IPS-18c (cell line): ENCODE measurements at regions not wholly inside any gene's neighbourhood (a gene's known extent, or its start where the extent isn't known, plus 50 kb on each side); places are given as distances from the start of the nearest gene placed in this dataset.

Experiments
- H3K4me3 ChIP-seq: 2 replicates; pipeline ENCODE4 v1.7.0; 2013; ENCODE audit warnings: low read depth, mild to moderate bottlenecking, low read length, moderate library complexity; ENCODE audit not compliant: insufficient read depth
- H3K9me3 ChIP-seq: one replicate; pipeline ENCODE4 v1.6.1; 2013; ENCODE audit warnings: mild to moderate bottlenecking, low read length, moderate library complexity; ENCODE audit not compliant: control insufficient read depth, insufficient read depth

- H3K9me3 ChIP-seq, result peaks cover 2% of the 10 kb centered on the region
- peak overlapping the region; percentile 47 for H3K4me3 ChIP-seq
Observed at GRCh38 chr6:14211562-14211942, 94.0 kb downstream of the CD83 start.

GRCh38 chr6:14212020-14212419 lies 94.4 kb downstream of the CD83 start:
- H3K4me3 ChIP-seq, result no peak overlapping the region
- peaks cover 2% of the 10 kb centered on the region for H3K9me3 ChIP-seq

- no peak overlapping the region for H3K4me3 ChIP-seq
- peaks cover 2% of the 10 kb centered on the region for H3K9me3 ChIP-seq
Observed at GRCh38 chr6:14212632-14213031, 95.1 kb downstream of the CD83 start.

- peaks cover 2% of the 10 kb centered on the region for H3K9me3 ChIP-seq
- H3K4me3 ChIP-seq, result no peak overlapping the region
Observed at GRCh38 chr6:14216946-14217684, 99.5 kb downstream of the CD83 start.

GRCh38 chr6:14217728-14218518 lies 100.4 kb downstream of the CD83 start:
- H3K9me3 ChIP-seq, result peaks cover 2% of the 10 kb centered on the region
- H3K4me3 ChIP-seq, result no peak overlapping the region

- no peaks in the 10 kb centered on the region for H3K9me3 ChIP-seq
- H3K4me3 ChIP-seq, result no peak overlapping the region
Observed at GRCh38 chr6:14218519-14218800, 100.9 kb downstream of the CD83 start.

- peaks cover 3% of the 10 kb centered on the region for H3K9me3 ChIP-seq
- no peak overlapping the region for H3K4me3 ChIP-seq
Observed at GRCh38 chr6:14221564-14222279, 104.2 kb downstream of the CD83 start.

GRCh38 chr6:14222956-14223355 lies 105.4 kb downstream of the CD83 start:
- Histone ChIP-seq H3K4me3 (no peak overlapping the region), H3K9me3 (peaks cover 3% of the 10 kb centered on the region)

- no peak overlapping the region for H3K4me3 ChIP-seq
- H3K9me3 ChIP-seq, result peaks cover 3% of the 10 kb centered on the region
Observed at GRCh38 chr6:14224359-14225103, 107.0 kb downstream of the CD83 start.

- peaks cover 3% of the 10 kb centered on the region for H3K9me3 ChIP-seq
- no peak overlapping the region for H3K4me3 ChIP-seq
Observed at GRCh38 chr6:14226051-14226660, 108.6 kb downstream of the CD83 start.

GRCh38 chr6:14228571-14228970 lies 111.0 kb downstream of the CD83 start:
- H3K9me3 ChIP-seq, result peaks cover 3% of the 10 kb centered on the region
- H3K4me3 ChIP-seq, result no peak overlapping the region

GRCh38 chr6:14231071-14231483 lies 113.5 kb downstream of the CD83 start:
- H3K9me3 ChIP-seq, result peaks cover under 1% of the 10 kb centered on the region
- no peak overlapping the region for H3K4me3 ChIP-seq

- Histone ChIP-seq H3K9me3 (no peaks in the 10 kb centered on the region), H3K4me3 (no peak overlapping the region)
Observed at GRCh38 chr6:14231501-14232280, 114.1 kb downstream of the CD83 start.

GRCh38 chr6:14232889-14233288 lies 115.3 kb downstream of the CD83 start:
- no peak overlapping the region for H3K4me3 ChIP-seq
- no peaks in the 10 kb centered on the region for H3K9me3 ChIP-seq

- Histone ChIP-seq H3K9me3 (no peaks in the 10 kb centered on the region), H3K4me3 (no peak overlapping the region)
Observed at GRCh38 chr6:14235653-14236356, 118.2 kb downstream of the CD83 start.

- no peaks in the 10 kb centered on the region for H3K9me3 ChIP-seq
- no peak overlapping the region for H3K4me3 ChIP-seq
Observed at GRCh38 chr6:14239097-14239496, 121.5 kb downstream of the CD83 start.
